ENCODE measurements at regions not wholly inside any gene's neighbourhood (a gene's known extent, or its start where the extent isn't known, plus 50 kb on each side); places are given as distances from the start of the nearest gene placed in this dataset.

DNA sequence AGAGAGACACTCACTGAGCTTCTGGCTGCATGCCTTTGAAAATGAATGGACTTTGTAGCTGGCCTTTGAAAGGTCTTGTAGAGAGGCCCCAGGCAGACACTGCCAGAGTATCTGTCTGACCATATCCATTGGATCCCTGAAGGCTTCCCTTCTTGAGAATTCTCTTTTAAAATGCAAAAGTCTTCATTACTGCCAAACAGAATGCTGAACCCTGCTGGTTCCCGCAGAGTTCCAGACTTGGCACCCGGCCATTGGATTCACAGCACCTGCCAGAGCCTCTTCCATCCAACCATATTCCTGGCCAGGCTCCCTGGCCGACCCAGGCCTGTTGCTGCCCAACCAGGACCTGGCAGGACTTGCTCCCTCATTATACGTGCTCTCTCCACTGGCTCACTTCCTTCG lies 182.5 kb downstream of the GXYLT1 start:
- H3K9me3 ChIP-seq (ENCODE audit: low read length): no peaks in the 10 kb centered on the region
- H3K36me3 ChIP-seq (ENCODE audit: insufficient read depth, low read length): no peaks in the 10 kb centered on the region
- peaks cover 4% of the 10 kb centered on the region for H3F3A ChIP-seq (ENCODE audit: insufficient read depth, low read length, poor library complexity, severe bottlenecking)
- no peak overlapping the region for H3K4me2 ChIP-seq (ENCODE audit: low read length)
- H3K79me2 ChIP-seq (replicated peaks; ENCODE audit: insufficient read depth, low read length): no peaks in the 10 kb centered on the region
- no peak overlapping the region for H3K4me3 ChIP-seq (ENCODE audit: low read length)
- no peak overlapping the region for H2AFZ ChIP-seq (ENCODE audit: low read depth, low read length)
- H3K9me2 ChIP-seq (ENCODE audit: insufficient read depth, low read length): no peaks in the 10 kb centered on the region
- peak overlapping the region; percentile 85 for H3K27ac ChIP-seq (ENCODE audit: low read length)
- H3K27me3 ChIP-seq (ENCODE audit: insufficient read depth, low read depth, low read length): peaks cover 5% of the 10 kb centered on the region
- no peak overlapping the region for H3K9ac ChIP-seq (ENCODE audit: low read length)
- H4K20me1 ChIP-seq (ENCODE audit: insufficient read depth): no peaks in the 10 kb centered on the region
- TF ChIP-seq EP300 (conservative IDR thresholded peaks at IDR 0.05; ENCODE audit: poor library complexity, severe bottlenecking) (no peak), POLR2AphosphoS5 (IDR thresholded peaks at IDR 0.05) (no peak), EZH2 (IDR thresholded peaks at IDR 0.05; ENCODE audit: borderline replicate concordance, insufficient read depth, low read length, poor library complexity, severe bottlenecking) (no peak), RAD21 (conservative IDR thresholded peaks at IDR 0.05) (no peak), TAF1 (IDR thresholded peaks at IDR 0.05; ENCODE audit: low read depth) (no peak), MXI1 (conservative IDR thresholded peaks at IDR 0.05; ENCODE audit: poor library complexity, severe bottlenecking) (no peak), SMC3 (conservative IDR thresholded peaks at IDR 0.05; ENCODE audit: poor library complexity) (no peak)
- TF ChIP-seq, protein P1, sequence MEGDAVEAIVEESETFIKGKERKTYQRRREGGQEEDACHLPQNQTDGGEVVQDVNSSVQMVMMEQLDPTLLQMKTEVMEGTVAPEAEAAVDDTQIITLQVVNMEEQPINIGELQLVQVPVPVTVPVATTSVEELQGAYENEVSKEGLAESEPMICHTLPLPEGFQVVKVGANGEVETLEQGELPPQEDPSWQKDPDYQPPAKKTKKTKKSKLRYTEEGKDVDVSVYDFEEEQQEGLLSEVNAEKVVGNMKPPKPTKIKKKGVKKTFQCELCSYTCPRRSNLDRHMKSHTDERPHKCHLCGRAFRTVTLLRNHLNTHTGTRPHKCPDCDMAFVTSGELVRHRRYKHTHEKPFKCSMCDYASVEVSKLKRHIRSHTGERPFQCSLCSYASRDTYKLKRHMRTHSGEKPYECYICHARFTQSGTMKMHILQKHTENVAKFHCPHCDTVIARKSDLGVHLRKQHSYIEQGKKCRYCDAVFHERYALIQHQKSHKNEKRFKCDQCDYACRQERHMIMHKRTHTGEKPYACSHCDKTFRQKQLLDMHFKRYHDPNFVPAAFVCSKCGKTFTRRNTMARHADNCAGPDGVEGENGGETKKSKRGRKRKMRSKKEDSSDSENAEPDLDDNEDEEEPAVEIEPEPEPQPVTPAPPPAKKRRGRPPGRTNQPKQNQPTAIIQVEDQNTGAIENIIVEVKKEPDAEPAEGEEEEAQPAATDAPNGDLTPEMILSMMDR (IDR thresholded peaks at IDR 0.05; ENCODE audit: poor library complexity, severe bottlenecking): no peak
- TF ChIP-seq, protein P2, sequence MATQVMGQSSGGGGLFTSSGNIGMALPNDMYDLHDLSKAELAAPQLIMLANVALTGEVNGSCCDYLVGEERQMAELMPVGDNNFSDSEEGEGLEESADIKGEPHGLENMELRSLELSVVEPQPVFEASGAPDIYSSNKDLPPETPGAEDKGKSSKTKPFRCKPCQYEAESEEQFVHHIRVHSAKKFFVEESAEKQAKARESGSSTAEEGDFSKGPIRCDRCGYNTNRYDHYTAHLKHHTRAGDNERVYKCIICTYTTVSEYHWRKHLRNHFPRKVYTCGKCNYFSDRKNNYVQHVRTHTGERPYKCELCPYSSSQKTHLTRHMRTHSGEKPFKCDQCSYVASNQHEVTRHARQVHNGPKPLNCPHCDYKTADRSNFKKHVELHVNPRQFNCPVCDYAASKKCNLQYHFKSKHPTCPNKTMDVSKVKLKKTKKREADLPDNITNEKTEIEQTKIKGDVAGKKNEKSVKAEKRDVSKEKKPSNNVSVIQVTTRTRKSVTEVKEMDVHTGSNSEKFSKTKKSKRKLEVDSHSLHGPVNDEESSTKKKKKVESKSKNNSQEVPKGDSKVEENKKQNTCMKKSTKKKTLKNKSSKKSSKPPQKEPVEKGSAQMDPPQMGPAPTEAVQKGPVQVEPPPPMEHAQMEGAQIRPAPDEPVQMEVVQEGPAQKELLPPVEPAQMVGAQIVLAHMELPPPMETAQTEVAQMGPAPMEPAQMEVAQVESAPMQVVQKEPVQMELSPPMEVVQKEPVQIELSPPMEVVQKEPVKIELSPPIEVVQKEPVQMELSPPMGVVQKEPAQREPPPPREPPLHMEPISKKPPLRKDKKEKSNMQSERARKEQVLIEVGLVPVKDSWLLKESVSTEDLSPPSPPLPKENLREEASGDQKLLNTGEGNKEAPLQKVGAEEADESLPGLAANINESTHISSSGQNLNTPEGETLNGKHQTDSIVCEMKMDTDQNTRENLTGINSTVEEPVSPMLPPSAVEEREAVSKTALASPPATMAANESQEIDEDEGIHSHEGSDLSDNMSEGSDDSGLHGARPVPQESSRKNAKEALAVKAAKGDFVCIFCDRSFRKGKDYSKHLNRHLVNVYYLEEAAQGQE (IDR thresholded peaks at IDR 0.05; ENCODE audit: borderline replicate concordance): no peak

DNA sequence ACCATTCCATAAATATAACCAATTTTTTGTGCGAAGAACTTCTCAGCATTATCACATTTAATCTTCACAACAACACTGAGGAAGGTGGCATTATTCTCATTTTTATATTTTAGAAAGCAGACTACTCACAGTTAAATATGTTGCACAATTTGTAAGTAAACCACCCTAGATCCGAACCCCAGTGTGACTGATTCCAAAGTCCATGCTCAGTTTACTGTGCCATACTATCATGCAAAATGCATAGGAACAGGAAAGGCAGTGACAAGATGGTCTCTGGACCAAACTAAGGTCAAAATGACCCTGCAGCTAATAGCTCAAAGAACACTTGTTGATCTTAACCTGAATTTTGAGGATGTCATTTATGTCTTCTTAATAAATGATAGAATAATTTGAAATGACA lies 185.4 kb downstream of the GXYLT1 start:
- Histone ChIP-seq H2AFZ (ENCODE audit: low read depth, low read length) (no peak overlapping the region), H3K36me3 (ENCODE audit: insufficient read depth, low read length) (no peaks in the 10 kb centered on the region), H3K9ac (ENCODE audit: low read length) (no peak overlapping the region), H3K9me2 (ENCODE audit: insufficient read depth, low read length) (no peaks in the 10 kb centered on the region), H3K9me3 (ENCODE audit: low read length) (no peaks in the 10 kb centered on the region), H3K4me2 (ENCODE audit: low read length) (no peak overlapping the region), H3K27me3 (ENCODE audit: insufficient read depth, low read depth, low read length) (no peaks in the 10 kb centered on the region), H3K79me2 (replicated peaks; ENCODE audit: insufficient read depth, low read length) (no peaks in the 10 kb centered on the region), H3K27ac (ENCODE audit: low read length) (no peak overlapping the region), H3F3A (ENCODE audit: insufficient read depth, low read length, poor library complexity, severe bottlenecking) (peaks cover 4% of the 10 kb centered on the region), H3K4me3 (ENCODE audit: low read length) (no peak overlapping the region), H4K20me1 (ENCODE audit: insufficient read depth) (no peaks in the 10 kb centered on the region)
- TF ChIP-seq, protein P1 (IDR thresholded peaks at IDR 0.05; ENCODE audit: poor library complexity, severe bottlenecking): no peak
- no peak for TF ChIP-seq EP300 (conservative IDR thresholded peaks at IDR 0.05; ENCODE audit: poor library complexity, severe bottlenecking)
- no peak for TF ChIP-seq SMC3 (conservative IDR thresholded peaks at IDR 0.05; ENCODE audit: poor library complexity)
- TF ChIP-seq POLR2AphosphoS5 (IDR thresholded peaks at IDR 0.05): no peak
- TF ChIP-seq TAF1 (IDR thresholded peaks at IDR 0.05; ENCODE audit: low read depth): no peak
- TF ChIP-seq MXI1 (conservative IDR thresholded peaks at IDR 0.05; ENCODE audit: poor library complexity, severe bottlenecking): no peak
- TF ChIP-seq RAD21 (conservative IDR thresholded peaks at IDR 0.05): no peak
- TF ChIP-seq, protein P2 (IDR thresholded peaks at IDR 0.05; ENCODE audit: borderline replicate concordance): no peak
- no peak for TF ChIP-seq EZH2 (IDR thresholded peaks at IDR 0.05; ENCODE audit: borderline replicate concordance, insufficient read depth, low read length, poor library complexity, severe bottlenecking)

Measured in neural cell (in vitro differentiated cells).